ENCODE measurements at regions not wholly inside any gene's neighbourhood (a gene's known extent, or its start where the extent isn't known, plus 50 kb on each side); places are given as distances from the start of the nearest gene placed in this dataset.

- no peak for DNase-seq
- intact Hi-C loops (cut with DNase I) = no loop called here
Observed at GRCh38 chr14:22407033-22407432, 182.0 kb downstream of the DAD1 start.

DNA sequence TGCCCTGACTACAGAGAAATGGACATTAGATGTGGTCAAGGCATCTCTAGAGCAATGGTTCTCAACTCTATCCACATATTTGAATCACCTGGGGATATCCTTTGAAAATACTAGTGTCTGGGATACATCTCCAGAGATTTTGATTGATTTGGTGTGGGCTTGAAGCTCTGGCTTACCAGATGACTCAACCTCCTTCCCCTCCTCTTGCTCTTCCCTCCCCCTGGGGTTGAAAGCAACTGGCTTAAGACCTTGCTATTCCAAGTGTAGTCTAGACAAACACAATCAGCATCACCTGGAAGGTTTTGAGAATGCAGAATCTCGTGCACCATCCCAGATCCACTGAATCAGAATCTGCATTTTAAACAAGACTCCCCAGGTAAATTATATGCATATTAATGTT is 183.8 kb downstream of the DAD1 start:
- intact Hi-C loops (cut with DNase I) = no loop called here
- peak in 5 of 42 donors; percentile 25 to 63 (median 34) for DNase-seq

GRCh38 chr14:22403296-22403695 is 185.7 kb downstream of the DAD1 start:
- intact Hi-C loops (cut with DNase I) = no loop called here
- no peak for DNase-seq

- intact Hi-C loops (cut with DNase I) = no loop called here
- no peak for DNase-seq
Observed at GRCh38 chr14:22400655-22401259, 188.3 kb downstream of the DAD1 start.

DNA sequence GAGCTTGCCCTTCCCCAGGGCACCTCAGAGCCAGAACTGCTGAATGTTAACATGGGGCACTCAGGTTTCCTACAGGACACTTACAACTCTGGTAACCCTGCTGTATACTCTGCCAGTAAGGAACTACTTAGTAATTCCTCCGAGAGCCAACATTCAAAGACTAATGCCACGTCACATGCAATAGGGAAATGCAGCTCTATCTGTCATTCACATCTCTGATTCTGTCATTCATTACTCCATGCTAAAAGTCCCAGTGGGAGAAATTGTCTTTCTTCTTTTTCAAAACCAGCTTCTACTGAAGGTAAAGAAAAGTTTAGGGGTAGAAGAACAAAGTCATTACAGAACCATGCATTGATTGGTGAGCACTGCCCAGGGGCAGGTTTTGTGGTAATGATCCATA is 189.2 kb downstream of the DAD1 start:
- no peak for DNase-seq
- intact Hi-C loops (cut with DNase I) = loop anchor here (10.0 kb wide), 1 partner anchor 165 kb away; no protein-coding TSS in a partner anchor

DNA sequence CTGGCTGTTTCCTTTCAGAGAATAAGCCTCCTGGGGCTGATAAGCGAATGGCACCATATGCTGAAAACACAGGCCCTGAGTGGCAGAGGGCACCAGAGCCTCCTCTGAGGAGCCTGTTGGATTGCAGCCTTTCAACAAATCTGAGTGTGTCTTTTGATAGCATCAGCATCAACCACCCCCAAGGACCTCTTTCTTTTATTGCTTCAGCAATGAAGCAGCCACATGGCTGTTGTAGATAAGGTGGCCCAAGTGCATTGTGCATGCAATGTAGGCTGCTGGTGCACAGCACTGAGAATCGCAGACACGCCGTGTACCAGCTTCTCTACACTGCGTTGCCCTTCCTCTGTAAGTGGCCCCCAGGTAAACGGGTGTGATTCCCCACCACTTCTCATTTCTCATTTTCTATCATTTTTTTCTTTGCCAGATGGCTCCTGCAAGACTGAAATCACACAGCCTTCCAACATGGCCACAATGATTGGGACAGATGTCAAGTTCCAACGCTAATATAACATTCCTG is 191.7 kb downstream of the DAD1 start:
- intact Hi-C loops (cut with DNase I) = loop anchor here (10.0 kb wide), 1 partner anchor 168 kb away; no protein-coding TSS in a partner anchor
- no peak for DNase-seq

DNA sequence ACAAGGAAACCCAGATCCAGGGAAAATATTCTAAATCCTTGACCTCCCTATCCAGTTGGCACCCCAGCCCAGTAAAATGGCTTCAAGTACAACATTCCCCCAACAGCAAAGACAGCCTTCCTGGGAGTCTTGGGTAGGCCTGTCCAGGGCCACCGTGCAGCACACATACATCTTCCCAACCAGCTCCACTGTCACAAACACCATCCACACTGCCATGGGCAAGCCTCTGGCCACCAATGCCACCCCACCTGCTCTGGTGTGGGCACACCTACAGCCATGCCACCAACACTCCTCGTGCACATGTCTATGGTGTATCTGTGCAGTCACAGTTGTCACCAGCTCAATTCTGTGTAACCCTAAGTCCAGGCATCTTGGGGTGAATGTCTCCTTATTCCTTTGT is 193.2 kb downstream of the DAD1 start:
- intact Hi-C loops (cut with DNase I) = loop anchor here (10.0 kb wide), 1 partner anchor 169 kb away; no protein-coding TSS in a partner anchor
- no peak for DNase-seq

GRCh38 chr14:22394616-22395015 is 194.4 kb downstream of the DAD1 start:
- DNase-seq = no peak

DNA sequence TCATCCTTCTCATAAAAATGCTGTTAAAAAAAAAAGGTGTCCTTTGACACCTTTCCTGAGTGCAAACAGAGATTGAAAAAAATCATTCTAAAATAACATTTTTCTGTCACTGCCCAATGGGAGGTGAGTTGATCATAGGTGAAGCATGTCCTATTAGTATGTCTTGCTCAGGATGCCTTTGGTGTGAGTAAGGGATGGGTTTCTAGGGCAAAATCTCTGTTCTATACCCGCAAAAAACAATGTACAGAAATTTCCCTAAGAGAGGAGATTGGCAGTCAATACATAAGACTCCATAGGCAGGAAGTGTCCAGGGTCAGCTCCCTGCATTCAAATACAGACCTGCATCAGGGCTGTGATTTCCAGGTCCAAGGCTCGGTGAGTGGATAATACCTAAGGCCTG is 195.2 kb downstream of the DAD1 start:
- intact Hi-C loops (cut with DNase I) = loop anchor here (10.0 kb wide), 1 partner anchor 171 kb away; no protein-coding TSS in a partner anchor

More at GRCh38 chr14:22394616-22395015, 194.4 kb downstream of the DAD1 start:
- intact Hi-C loops (cut with DNase I) = loop anchor here (10.0 kb wide), 1 partner anchor 170 kb away; no protein-coding TSS in a partner anchor

GRCh38 chr14:22391908-22392565 is 197.0 kb downstream of the DAD1 start:
- intact Hi-C loops (cut with DNase I) = loop anchor here (10.0 kb wide), 1 partner anchor 173 kb away; no protein-coding TSS in a partner anchor
- peak in 41 of 42 donors; percentile 44 to 88 (median 70) for DNase-seq

More for the DNA sequence above, 195.2 kb downstream of the DAD1 start:
- no peak for DNase-seq

GRCh38 chr14:22390824-22391461 is 198.1 kb downstream of the DAD1 start:
- DNase-seq = no peak
- intact Hi-C loops (cut with DNase I) = loop anchor here (10.0 kb wide), 1 partner anchor 174 kb away; no protein-coding TSS in a partner anchor

DNA sequence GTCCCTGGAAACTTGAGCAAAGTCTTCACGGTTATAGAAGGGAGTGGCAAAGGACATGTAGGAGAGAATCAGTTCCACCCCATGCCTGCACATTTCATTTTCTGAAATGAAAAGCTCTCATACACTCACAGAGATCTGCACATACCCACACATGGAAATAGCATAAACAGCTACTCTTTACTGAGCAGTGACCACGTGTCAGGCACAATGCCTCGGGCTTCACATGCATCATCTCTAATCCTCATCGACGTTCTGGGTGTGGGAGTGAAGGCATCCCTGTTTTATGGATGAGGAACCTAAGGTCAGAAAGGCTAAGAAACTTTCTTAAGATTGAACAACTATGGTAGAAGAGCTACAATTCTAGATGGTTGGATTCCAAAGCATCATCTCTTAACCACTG is 198.8 kb downstream of the DAD1 start:
- intact Hi-C loops (cut with DNase I) = loop anchor here (10.0 kb wide), 1 partner anchor 175 kb away; no protein-coding TSS in a partner anchor

DNA sequence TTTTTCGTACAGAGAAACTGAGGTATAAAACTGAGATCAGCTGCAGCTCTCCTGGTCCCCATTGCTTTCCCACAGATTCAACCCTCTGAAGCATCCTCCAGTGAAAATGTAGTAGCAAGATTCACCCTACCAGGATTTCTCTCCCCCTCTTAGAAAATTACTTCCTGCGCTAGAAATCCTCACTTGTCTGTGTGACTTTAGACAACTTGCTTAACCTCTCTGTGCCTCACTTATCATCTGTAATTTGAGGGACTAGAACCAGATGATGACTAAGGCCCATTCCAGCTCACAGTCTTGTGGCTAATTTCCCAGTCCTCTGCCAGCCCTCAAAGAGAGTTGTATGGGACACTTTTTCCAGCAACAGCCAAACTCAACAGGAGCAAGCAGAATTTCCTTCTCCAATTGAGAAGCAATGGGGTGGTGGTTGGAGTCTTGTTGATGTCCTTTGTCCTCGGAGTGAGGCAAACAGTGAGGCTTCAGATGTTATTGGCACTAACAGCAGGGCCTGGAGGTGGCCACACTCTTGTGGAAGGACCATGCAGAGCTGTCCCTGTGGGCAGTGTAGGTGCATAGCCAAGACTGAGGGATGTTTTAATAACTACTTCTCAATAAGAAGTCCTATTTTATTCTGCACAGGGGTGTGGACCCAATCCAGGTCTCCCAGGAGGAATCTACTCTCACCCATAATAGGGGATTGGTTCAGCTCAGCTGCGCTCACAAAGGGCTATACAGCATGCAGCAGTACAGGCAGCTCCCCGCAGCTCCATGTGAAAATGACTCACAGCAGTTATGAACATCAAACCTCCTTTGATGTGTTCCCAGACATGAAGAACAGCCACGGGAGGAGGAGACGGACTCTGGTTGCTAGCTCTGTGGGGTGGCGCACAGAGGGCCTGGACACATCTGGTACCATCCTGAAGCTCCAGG is 200.1 kb downstream of the DAD1 start:
- intact Hi-C loops (cut with DNase I) = loop anchor here (2.0 kb wide), 1 partner anchor 84 kb away; no protein-coding TSS in a partner anchor
- DNase-seq = peak in 41 of 42 donors; percentile 25 to 86 (median 61)

More for the DNA sequence above, 198.8 kb downstream of the DAD1 start:
- no peak for DNase-seq

DNA sequence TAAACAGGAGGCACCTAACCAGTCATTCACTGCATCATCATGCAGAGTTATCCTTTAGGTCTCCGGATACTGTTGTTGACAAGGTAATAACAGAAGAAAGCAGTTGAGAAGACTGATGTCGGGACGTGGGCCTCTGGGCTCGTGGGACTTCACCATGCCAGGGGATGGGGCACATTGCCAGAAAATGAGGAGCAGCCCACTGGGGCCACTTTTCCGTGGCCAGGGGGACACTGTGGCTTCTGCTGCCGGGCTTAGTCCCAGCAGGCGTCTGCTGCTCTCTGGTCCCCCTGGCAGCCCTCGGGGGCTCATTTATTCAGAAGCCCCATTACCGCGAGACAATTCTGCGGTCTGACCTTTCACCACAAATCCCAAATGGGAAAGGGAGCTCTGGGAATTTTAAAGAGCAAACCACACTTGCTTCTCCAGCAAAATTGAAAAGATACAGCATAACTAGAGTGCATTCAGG is 201.2 kb downstream of the DAD1 start:
- intact Hi-C loops (cut with DNase I) = loop anchor here (2.0 kb wide), 1 partner anchor 85 kb away; no protein-coding TSS in a partner anchor
- DNase-seq = peak in 1 of 42 donors; percentile 26

DNA sequence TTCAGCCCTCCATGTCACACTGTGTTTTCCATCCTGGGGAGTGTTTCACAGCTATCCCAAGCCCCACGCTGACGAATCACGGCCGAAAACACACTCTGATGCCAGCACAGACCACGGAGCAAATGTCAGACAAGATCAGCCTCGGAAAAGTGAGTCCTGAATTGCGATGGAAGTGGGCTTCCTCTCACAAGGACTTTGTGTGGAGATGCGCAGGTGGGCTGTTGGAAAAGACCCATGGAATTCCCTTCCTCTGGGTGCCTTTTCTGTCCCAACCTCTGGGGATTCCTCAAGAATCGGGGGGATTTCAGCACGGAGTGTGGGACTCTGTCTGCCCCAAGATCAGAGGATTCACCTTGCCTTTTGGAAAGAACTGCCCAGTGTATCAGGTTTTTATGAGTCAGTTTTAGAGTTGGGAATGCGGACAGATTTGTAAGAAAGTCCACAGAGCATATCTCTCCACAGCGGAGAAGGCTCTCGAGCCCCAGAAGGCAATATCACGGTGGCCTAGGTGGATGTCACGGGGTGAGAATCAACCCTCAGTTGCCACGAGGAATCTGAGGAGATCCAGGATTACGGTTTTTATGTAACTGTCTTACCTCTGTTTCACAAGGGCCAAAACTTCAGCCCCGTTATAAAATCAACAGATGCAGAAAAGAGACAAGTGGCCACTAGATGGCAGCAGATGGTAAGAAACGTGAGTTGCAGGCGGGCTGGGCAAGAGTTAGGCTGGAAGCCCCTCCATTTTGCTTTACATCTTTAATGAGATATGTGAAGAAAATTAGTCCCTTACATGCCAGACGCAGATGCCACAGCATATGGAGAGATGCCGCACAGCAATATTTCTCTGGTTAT is 201.9 kb downstream of the DAD1 start:
- intact Hi-C loops (cut with DNase I) = no loop called here
- peak; percentile 37 to 94 (median 79) for DNase-seq

GRCh38 chr14:22384974-22385526 is 204.0 kb downstream of the DAD1 start:
- DNase-seq = no peak
- intact Hi-C loops (cut with DNase I) = no loop called here

DNA sequence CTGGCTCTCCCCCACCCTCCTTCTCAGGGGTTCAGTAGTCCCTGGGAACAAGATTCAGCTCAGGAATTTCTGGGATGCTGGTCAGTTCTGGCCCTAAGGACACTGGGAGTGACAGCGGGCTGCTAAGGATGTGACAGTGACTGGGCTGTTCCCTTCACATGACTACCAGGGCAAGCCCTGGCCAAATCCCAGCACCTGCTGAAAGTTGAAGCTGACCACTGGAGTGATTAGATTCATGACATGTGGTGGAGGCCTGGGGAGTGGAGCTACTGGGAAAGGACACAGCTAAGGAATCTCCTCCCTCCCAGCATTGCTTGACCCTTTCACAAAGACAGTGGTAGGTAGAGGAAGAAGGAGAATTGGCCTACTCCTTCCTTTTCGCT is 204.9 kb downstream of the DAD1 start:
- intact Hi-C loops (cut with DNase I) = no loop called here
- DNase-seq = no peak

Measured in head of caudate nucleus (tissue), 42 donors.